K562 (cell line): ENCODE measurements at regions not wholly inside any gene's neighbourhood (a gene's known extent, or its start where the extent isn't known, plus 50 kb on each side); places are given as distances from the start of the nearest gene placed in this dataset.

Experiments
- CREM ChIP-seq: IDR thresholded peaks from 2 replicates; pipeline ENCODE4 v1.6.1; 2014; ENCODE audit warnings: antibody characterized with exemption, low read depth
- E2F6 ChIP-seq, 2 experiments: IDR thresholded peaks; 2 replicates each; pipeline ENCODE4 v1.6.1; 2011; ENCODE audit warnings: borderline replicate concordance in 1 of 2, control low read depth in 1 of 2, low read depth in 1 of 2, low read length in 1 of 2, mild to moderate bottlenecking in 1 of 2, mixed read lengths in 1 of 2, moderate library complexity in 1 of 2; ENCODE audit not compliant: insufficient read depth in 1 of 2, insufficient read length in 1 of 2, poor library complexity in 1 of 2, severe bottlenecking in 1 of 2; ENCODE audit errors: extremely low read depth in 1 of 2
- ETV5 ChIP-seq: sonication (generic); formaldehyde crosslinking; IDR thresholded peaks from 2 replicates; pipeline ENCODE4 v1.4.0; 2020; ENCODE audit warnings: low read depth, mild to moderate bottlenecking, missing genetic modification reagents
- GABPA ChIP-seq: fragments of 200-800 bp; sonication (Bioruptor generic); conservative IDR thresholded peaks from 2 replicates; pipeline ENCODE4 v1.6.1; 2016; ENCODE audit warnings: low read depth, missing genetic modification characterization, missing compliant biosample characterization
- MAFG ChIP-seq: fragments of 450-650 bp; conservative IDR thresholded peaks from 2 replicates; pipeline ENCODE4 v1.6.1; 2016; ENCODE audit warnings: missing genetic modification characterization, missing compliant biosample characterization
- MECOM ChIP-seq: fragments of 250-450 bp; sonication (Bioruptor Pico); IDR thresholded peaks from 2 replicates; pipeline ENCODE4 v1.8.0; 2022; ENCODE audit warnings: inconsistent platforms
- MEIS2 ChIP-seq: fragments of 450-650 bp; IDR thresholded peaks from 2 replicates; pipeline ENCODE4 v1.6.1; 2014; ENCODE audit warnings: mild to moderate bottlenecking; ENCODE audit not compliant: partially characterized antibody
- MNT ChIP-seq, 2 experiments: fragments of 450-650 bp; conservative IDR thresholded peaks; 2 replicates each; pipeline ENCODE4 v1.6.1; 2017; ENCODE audit warnings: mild to moderate bottlenecking in 2 of 2, moderate library complexity in 2 of 2
- POLR2H ChIP-seq: IDR thresholded peaks from 2 replicates; pipeline ENCODE4 v1.6.1; 2016; ENCODE audit warnings: missing genetic modification characterization, low read depth, mild to moderate bottlenecking, control low read depth, missing compliant biosample characterization, moderate library complexity
- TAF9B ChIP-seq: fragments of 450-650 bp; IDR thresholded peaks from 2 replicates; pipeline ENCODE4 v1.6.1; 2018; ENCODE audit warnings: mild to moderate bottlenecking; ENCODE audit not compliant: partially characterized antibody
- ZNF143 ChIP-seq: sonication (generic); formaldehyde crosslinking; IDR thresholded peaks from 2 replicates; pipeline ENCODE4 v1.9.0; 2022; ENCODE audit warnings: mild to moderate bottlenecking, missing genetic modification reagents
- ZNF197 ChIP-seq: fragments of 200-800 bp; sonication (Bioruptor generic); IDR thresholded peaks from 2 replicates; pipeline ENCODE4 v1.6.1; 2016; ENCODE audit warnings: low read depth, missing genetic modification characterization, missing compliant biosample characterization
- ZNF280A ChIP-seq: fragments of 450-650 bp; IDR thresholded peaks from 2 replicates; pipeline ENCODE4 v1.6.1; 2018; ENCODE audit warnings: mild to moderate bottlenecking, low read depth; ENCODE audit not compliant: partially characterized antibody
- ZNF740 ChIP-seq, 3 experiments: fragments of 200-800 bp in 1 of 3; sonication (Bioruptor generic) in 1 of 3; sonication (generic) in 1 of 3; formaldehyde crosslinking in 1 of 3; IDR thresholded peaks; 2 replicates each; pipeline versions ENCODE4 v1.6.1 to v1.8.0; 2016 to 2022; ENCODE audit warnings: mild to moderate bottlenecking in 2 of 3, missing compliant biosample characterization in 2 of 3, missing genetic modification characterization in 2 of 3, missing genetic modification reagents in 1 of 3
- TF ChIP-seq, protein P1 (sequence below): fragments of 450-650 bp; IDR thresholded peaks from 2 replicates; pipeline ENCODE4 v1.6.1; 2014; ENCODE audit warnings: low read depth, mild to moderate bottlenecking, moderate library complexity, borderline replicate concordance
- TF ChIP-seq, protein P2 (sequence below): fragments of 250-450 bp; sonication (Bioruptor Pico); IDR thresholded peaks from 2 replicates; pipeline ENCODE4 v1.4.0; 2020; ENCODE audit warnings: mild to moderate bottlenecking, moderate library complexity

DNA sequence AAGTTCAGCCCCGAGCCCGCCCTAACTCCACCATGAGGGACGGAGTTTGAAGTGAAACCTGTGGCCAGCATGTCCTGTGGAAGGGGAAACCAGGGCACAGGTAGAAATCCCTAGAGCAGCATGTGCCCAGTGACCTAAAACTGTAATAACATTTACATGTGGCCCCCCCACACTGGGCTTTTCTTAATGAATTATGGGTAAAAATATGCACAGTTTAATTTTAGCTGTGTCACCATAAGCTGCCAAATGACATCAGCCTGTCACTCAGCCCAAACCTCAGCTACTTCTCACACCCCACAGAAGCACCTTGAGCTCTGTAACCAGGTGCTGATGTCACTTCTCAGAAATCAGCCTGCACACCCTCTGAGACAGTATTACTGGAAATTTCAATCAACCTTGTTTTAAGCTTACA is 50.0 kb upstream of the SLC19A1 start (continued):
- TF ChIP-seq POLR2H (no peak), CREM (peak; percentile 79), MAFG (tag) (peak; percentile 85), ZNF197 (CRISPR knock-in tag) (0 out of 2 replicates have a peak, but pooled peaks have one; percentile 26), MEIS2 (peak; percentile 97), GABPA (tag) (no peak), TAF9B (peak; percentile 56), ZNF280A (no peak), E2F6 (IDR thresholded peaks at IDR 0.05; ENCODE audit: borderline replicate concordance in 1 of 2, extremely low read depth in 1 of 2, insufficient read depth in 1 of 2, insufficient read length in 1 of 2, low read depth in 1 of 2, low read length in 1 of 2, poor library complexity in 1 of 2, severe bottlenecking in 1 of 2) (peak in 1 of 2 experiments; percentile 32), ZNF740 (CRISPR knock-in tag; IDR thresholded peaks at IDR 0.05) (peak; percentile 77; the same call in 1 of the 2 replicates), ZNF740 (tag; IDR thresholded peaks at IDR 0.05) (peak in 1 of 2 experiments; percentile 75; a peak in 1 of 4 replicates), ETV5 (CRISPR knock-in tag) (no peak), ZNF143 (CRISPR knock-in tag) (peak; percentile 64), MECOM (peak; percentile 83; the same call in 1 of the 2 replicates), MNT (conservative IDR thresholded peaks at IDR 0.05) (peak; percentile 53 to 58)
- TF ChIP-seq, protein P1, sequence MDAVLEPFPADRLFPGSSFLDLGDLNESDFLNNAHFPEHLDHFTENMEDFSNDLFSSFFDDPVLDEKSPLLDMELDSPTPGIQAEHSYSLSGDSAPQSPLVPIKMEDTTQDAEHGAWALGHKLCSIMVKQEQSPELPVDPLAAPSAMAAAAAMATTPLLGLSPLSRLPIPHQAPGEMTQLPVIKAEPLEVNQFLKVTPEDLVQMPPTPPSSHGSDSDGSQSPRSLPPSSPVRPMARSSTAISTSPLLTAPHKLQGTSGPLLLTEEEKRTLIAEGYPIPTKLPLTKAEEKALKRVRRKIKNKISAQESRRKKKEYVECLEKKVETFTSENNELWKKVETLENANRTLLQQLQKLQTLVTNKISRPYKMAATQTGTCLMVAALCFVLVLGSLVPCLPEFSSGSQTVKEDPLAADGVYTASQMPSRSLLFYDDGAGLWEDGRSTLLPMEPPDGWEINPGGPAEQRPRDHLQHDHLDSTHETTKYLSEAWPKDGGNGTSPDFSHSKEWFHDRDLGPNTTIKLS = no peak
- TF ChIP-seq, protein P2, sequence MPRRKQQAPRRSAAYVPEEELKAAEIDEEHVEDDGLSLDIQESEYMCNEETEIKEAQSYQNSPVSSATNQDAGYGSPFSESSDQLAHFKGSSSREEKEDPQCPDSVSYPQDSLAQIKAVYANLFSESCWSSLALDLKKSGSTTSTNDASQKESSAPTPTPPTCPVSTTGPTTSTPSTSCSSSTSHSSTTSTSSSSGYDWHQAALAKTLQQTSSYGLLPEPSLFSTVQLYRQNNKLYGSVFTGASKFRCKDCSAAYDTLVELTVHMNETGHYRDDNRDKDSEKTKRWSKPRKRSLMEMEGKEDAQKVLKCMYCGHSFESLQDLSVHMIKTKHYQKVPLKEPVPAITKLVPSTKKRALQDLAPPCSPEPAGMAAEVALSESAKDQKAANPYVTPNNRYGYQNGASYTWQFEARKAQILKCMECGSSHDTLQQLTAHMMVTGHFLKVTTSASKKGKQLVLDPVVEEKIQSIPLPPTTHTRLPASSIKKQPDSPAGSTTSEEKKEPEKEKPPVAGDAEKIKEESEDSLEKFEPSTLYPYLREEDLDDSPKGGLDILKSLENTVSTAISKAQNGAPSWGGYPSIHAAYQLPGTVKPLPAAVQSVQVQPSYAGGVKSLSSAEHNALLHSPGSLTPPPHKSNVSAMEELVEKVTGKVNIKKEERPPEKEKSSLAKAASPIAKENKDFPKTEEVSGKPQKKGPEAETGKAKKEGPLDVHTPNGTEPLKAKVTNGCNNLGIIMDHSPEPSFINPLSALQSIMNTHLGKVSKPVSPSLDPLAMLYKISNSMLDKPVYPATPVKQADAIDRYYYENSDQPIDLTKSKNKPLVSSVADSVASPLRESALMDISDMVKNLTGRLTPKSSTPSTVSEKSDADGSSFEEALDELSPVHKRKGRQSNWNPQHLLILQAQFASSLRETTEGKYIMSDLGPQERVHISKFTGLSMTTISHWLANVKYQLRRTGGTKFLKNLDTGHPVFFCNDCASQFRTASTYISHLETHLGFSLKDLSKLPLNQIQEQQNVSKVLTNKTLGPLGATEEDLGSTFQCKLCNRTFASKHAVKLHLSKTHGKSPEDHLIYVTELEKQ (CRISPR knock-in tag) = no peak
